ENCODE measurements at regions not wholly inside any gene's neighbourhood (a gene's known extent, or its start where the extent isn't known, plus 50 kb on each side); places are given as distances from the start of the nearest gene placed in this dataset.

DNA sequence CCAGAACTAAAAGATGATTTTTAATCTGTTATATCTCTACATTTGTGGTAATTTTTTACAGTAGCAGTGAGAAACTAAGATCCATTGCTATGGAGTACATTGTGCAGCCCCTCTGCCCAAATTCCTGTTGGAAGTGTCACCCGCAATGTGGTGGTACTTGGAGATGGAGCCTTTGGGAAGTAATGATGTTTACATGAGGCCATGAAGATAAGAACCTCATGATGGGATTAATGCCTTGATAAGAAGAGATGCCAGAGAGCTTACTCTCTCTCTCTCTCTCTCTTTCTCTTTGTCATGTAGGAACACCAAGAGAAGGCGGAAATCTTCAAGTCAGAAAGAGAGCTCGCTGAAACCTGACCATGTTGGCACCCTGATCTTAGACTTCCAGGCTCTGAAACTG lies 535.4 kb downstream of the PID1 start:
- TF ChIP-seq, protein P1, sequence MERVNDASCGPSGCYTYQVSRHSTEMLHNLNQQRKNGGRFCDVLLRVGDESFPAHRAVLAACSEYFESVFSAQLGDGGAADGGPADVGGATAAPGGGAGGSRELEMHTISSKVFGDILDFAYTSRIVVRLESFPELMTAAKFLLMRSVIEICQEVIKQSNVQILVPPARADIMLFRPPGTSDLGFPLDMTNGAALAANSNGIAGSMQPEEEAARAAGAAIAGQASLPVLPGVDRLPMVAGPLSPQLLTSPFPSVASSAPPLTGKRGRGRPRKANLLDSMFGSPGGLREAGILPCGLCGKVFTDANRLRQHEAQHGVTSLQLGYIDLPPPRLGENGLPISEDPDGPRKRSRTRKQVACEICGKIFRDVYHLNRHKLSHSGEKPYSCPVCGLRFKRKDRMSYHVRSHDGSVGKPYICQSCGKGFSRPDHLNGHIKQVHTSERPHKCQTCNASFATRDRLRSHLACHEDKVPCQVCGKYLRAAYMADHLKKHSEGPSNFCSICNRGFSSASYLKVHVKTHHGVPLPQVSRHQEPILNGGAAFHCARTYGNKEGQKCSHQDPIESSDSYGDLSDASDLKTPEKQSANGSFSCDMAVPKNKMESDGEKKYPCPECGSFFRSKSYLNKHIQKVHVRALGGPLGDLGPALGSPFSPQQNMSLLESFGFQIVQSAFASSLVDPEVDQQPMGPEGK (CRISPR knock-in tag; IDR thresholded peaks at IDR 0.05; ENCODE audit: borderline replicate concordance), result no peak
- TF ChIP-seq ESRRG (CRISPR knock-in tag; IDR thresholded peaks at IDR 0.05) (no peak), SNAI2 (CRISPR knock-in tag; IDR thresholded peaks at IDR 0.05) (no peak), OSR1 (CRISPR knock-in tag; IDR thresholded peaks at IDR 0.05) (no peak), ARNTL (CRISPR knock-in tag; IDR thresholded peaks at IDR 0.05; ENCODE audit: borderline replicate concordance, low read depth) (no peak), ZNF8 (CRISPR knock-in tag; IDR thresholded peaks at IDR 0.05) (no peak)
- TF ChIP-seq, protein P2, sequence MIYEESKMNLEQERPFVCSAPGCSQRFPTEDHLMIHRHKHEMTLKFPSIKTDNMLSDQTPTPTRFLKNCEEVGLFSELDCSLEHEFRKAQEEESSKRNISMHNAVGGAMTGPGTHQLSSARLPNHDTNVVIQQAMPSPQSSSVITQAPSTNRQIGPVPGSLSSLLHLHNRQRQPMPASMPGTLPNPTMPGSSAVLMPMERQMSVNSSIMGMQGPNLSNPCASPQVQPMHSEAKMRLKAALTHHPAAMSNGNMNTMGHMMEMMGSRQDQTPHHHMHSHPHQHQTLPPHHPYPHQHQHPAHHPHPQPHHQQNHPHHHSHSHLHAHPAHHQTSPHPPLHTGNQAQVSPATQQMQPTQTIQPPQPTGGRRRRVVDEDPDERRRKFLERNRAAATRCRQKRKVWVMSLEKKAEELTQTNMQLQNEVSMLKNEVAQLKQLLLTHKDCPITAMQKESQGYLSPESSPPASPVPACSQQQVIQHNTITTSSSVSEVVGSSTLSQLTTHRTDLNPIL (CRISPR knock-in tag; IDR thresholded peaks at IDR 0.05; ENCODE audit: low read depth), result no peak
- TF ChIP-seq, protein P3, sequence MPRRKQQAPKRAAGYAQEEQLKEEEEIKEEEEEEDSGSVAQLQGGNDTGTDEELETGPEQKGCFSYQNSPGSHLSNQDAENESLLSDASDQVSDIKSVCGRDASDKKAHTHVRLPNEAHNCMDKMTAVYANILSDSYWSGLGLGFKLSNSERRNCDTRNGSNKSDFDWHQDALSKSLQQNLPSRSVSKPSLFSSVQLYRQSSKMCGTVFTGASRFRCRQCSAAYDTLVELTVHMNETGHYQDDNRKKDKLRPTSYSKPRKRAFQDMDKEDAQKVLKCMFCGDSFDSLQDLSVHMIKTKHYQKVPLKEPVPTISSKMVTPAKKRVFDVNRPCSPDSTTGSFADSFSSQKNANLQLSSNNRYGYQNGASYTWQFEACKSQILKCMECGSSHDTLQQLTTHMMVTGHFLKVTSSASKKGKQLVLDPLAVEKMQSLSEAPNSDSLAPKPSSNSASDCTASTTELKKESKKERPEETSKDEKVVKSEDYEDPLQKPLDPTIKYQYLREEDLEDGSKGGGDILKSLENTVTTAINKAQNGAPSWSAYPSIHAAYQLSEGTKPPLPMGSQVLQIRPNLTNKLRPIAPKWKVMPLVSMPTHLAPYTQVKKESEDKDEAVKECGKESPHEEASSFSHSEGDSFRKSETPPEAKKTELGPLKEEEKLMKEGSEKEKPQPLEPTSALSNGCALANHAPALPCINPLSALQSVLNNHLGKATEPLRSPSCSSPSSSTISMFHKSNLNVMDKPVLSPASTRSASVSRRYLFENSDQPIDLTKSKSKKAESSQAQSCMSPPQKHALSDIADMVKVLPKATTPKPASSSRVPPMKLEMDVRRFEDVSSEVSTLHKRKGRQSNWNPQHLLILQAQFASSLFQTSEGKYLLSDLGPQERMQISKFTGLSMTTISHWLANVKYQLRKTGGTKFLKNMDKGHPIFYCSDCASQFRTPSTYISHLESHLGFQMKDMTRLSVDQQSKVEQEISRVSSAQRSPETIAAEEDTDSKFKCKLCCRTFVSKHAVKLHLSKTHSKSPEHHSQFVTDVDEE (CRISPR knock-in tag; IDR thresholded peaks at IDR 0.05), result no peak
- TF ChIP-seq, protein P4, sequence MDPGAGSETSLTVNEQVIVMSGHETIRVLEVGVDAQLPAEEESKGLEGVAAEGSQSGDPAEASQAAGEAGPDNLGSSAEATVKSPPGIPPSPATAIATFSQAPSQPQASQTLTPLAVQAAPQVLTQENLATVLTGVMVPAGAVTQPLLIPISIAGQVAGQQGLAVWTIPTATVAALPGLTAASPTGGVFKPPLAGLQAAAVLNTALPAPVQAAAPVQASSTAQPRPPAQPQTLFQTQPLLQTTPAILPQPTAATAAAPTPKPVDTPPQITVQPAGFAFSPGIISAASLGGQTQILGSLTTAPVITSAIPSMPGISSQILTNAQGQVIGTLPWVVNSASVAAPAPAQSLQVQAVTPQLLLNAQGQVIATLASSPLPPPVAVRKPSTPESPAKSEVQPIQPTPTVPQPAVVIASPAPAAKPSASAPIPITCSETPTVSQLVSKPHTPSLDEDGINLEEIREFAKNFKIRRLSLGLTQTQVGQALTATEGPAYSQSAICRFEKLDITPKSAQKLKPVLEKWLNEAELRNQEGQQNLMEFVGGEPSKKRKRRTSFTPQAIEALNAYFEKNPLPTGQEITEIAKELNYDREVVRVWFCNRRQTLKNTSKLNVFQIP (CRISPR knock-in tag; IDR thresholded peaks at IDR 0.05; ENCODE audit: borderline replicate concordance, low read depth), result no peak

All from SK-N-SH treated with all-trans-retinoic acid at 6 μM for 48 hours (cell line).